ENCODE measurements at regions not wholly inside any gene's neighbourhood (a gene's known extent, or its start where the extent isn't known, plus 50 kb on each side); places are given as distances from the start of the nearest gene placed in this dataset.

GRCh38 chr4:108324450-108324849 is 155.7 kb upstream of the LEF1 start:
- DNase-seq = no peak

GRCh38 chr4:108322497-108322896 is 153.8 kb upstream of the LEF1 start:
- no peak for DNase-seq

- no peak for DNase-seq
Measured at GRCh38 chr4:108320061-108320460, 151.3 kb upstream of the LEF1 start.

- no peak for DNase-seq
Measured at GRCh38 chr4:108317377-108317776, 148.6 kb upstream of the LEF1 start.

GRCh38 chr4:108315694-108316093 is 147.0 kb upstream of the LEF1 start:
- DNase-seq = no peak

- DNase-seq = no peak
Measured at GRCh38 chr4:108314900-108315589, 146.3 kb upstream of the LEF1 start.

GRCh38 chr4:108313546-108314339 is 145.0 kb upstream of the LEF1 start:
- peak; percentile 60 for DNase-seq

GRCh38 chr4:108311313-108311712 is 142.6 kb upstream of the LEF1 start:
- DNase-seq = no peak

GRCh38 chr4:108303488-108304177 is 134.9 kb upstream of the LEF1 start:
- DNase-seq = peak; percentile 80

GRCh38 chr4:108301545-108302251 is 133.0 kb upstream of the LEF1 start:
- peak; percentile 66 for DNase-seq

- no peak for DNase-seq
Measured at GRCh38 chr4:108297605-108298004, 128.9 kb upstream of the LEF1 start.

- no peak for DNase-seq
Measured at GRCh38 chr4:108292229-108292628, 123.5 kb upstream of the LEF1 start.

- no peak for DNase-seq
Measured at GRCh38 chr4:108291137-108291536, 122.4 kb upstream of the LEF1 start.

- no peak for DNase-seq
Measured at GRCh38 chr4:108287834-108288413, 119.2 kb upstream of the LEF1 start.

- DNase-seq = no peak
Measured at GRCh38 chr4:108280072-108280471, 111.3 kb upstream of the LEF1 start.

GRCh38 chr4:108276690-108277089 is 108.0 kb upstream of the LEF1 start:
- no peak for DNase-seq

GRCh38 chr4:108272986-108273385 is 104.3 kb upstream of the LEF1 start:
- no peak for DNase-seq

- DNase-seq = no peak
Measured at GRCh38 chr4:108272561-108272960, 103.8 kb upstream of the LEF1 start.

GRCh38 chr4:108272046-108272445 is 103.3 kb upstream of the LEF1 start:
- DNase-seq = no peak

- DNase-seq = no peak
Measured at GRCh38 chr4:108270466-108271450, 102.0 kb upstream of the LEF1 start.

GRCh38 chr4:108264693-108265092 is 96.0 kb upstream of the LEF1 start:
- DNase-seq = no peak

GRCh38 chr4:108263057-108263456 is 94.3 kb upstream of the LEF1 start:
- no peak for DNase-seq

Measured in islet precursor cell (in vitro differentiated cells).